Skeletal muscle tissue (tissue), 3 donors: ENCODE measurements at regions not wholly inside any gene's neighbourhood (a gene's known extent, or its start where the extent isn't known, plus 50 kb on each side); places are given as distances from the start of the nearest gene placed in this dataset.

Experiments
- H3K27ac ChIP-seq: one replicate; pipeline ENCODE4 v1.7.0; 2013; ENCODE audit warnings: mild to moderate bottlenecking, low read depth, low read length, inconsistent platforms
- H3K27me3 ChIP-seq, 3 donors: one replicate each; pipeline ENCODE4 v1.7.0; 2013; ENCODE audit warnings: low read length in 3 of 3; ENCODE audit not compliant: control insufficient read depth in 3 of 3, insufficient read depth in 3 of 3
- H3K36me3 ChIP-seq, 3 donors: one replicate each; pipeline ENCODE4 v1.7.0; 2013; ENCODE audit warnings: low read length in 3 of 3; ENCODE audit not compliant: control insufficient read depth in 3 of 3, insufficient read depth in 3 of 3
- H3K4me1 ChIP-seq, 3 donors: one replicate each; pipeline ENCODE4 v1.7.0; 2013; ENCODE audit warnings: low read length in 3 of 3, mild to moderate bottlenecking in 3 of 3; ENCODE audit not compliant: control insufficient read depth in 3 of 3, insufficient read depth in 3 of 3
- H3K4me3 ChIP-seq, 3 donors: one replicate each; pipeline ENCODE4 v1.7.0; 2013; ENCODE audit warnings: low read length in 3 of 3
- H3K9ac ChIP-seq, 3 donors: one replicate each; pipeline ENCODE4 v1.7.0; 2013; ENCODE audit warnings: low read length in 3 of 3, mild to moderate bottlenecking in 3 of 3, moderate library complexity in 2 of 3, low read depth in 1 of 3
- H3K9me3 ChIP-seq, 3 donors: one replicate each; pipeline ENCODE4 v1.7.0; 2013; ENCODE audit warnings: low read length in 3 of 3; ENCODE audit not compliant: control insufficient read depth in 3 of 3
- donor health status: Osteomylitis.

DNA sequence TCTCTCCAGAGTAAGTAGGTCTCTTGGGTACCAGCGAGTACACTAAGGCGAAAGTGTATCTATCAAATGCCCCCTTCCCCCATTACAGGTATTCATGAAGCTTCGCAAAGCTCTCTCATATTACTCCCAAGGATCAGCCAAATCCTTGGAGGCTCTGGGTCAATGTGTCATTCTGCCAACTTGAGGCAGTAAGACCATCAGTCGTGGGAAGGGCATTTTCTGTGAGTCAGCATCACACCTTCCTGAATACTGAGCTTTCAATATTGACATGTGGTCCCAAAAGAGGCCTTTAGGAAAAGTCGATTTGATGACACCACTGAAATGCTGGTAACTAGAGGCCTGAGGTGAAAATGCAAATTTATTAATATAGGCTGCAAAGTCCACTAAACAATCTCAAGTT lies 323.9 kb downstream of the LRIG3 start:
- no peaks in the 10 kb centered on the region for H3K36me3 ChIP-seq
- H3K9ac ChIP-seq, result no peak overlapping the region
- H3K27me3 ChIP-seq, result no peaks in the 10 kb centered on the region
- no peaks in the 10 kb centered on the region for H3K9me3 ChIP-seq
- no peak overlapping the region for H3K27ac ChIP-seq
- no peaks in the 10 kb centered on the region for H3K4me1 ChIP-seq
- no peak overlapping the region for H3K4me3 ChIP-seq

DNA sequence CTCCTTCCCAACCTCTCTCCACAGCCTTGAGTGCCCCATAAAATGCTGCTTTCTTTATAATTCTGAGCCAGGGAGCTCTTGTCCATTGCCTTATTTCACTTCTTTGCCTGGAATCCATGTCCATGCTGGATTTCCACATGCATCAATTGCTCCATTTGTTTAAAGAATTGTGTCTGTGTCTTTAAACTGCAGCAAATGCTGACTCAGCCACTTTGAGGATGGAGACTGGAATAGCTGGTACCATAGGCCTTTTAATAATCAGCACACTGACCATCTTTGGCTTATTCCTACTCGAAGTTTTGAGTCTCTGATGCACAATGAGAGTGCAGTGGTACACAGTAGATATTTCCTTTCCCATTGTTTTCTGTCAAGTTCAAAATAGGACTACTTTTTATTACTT lies 318.8 kb downstream of the LRIG3 start:
- Histone ChIP-seq H3K4me1 (no peaks in the 10 kb centered on the region), H3K9ac (no peak overlapping the region), H3K9me3 (no peaks in the 10 kb centered on the region), H3K4me3 (no peak overlapping the region), H3K27ac (no peak overlapping the region), H3K27me3 (no peaks in the 10 kb centered on the region), H3K36me3 (no peaks in the 10 kb centered on the region)

DNA sequence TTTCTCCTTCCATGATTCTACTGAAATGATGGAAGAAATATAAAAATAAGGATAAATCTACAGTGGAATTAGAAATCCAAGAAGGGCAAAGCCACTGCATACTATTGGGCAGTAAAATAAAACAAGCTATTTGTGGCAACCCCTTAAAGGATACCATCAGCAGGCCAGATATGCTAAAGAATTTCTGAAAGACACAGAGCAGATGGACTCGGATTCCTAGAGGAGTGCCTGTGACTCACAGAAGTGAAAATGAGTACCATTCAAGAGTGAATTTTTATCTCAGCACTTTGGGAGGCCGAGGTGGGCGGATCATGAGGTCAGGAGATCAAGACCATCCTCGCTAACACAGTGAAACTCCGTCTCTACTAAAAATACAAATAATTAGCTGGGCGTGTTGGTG lies 318.1 kb downstream of the LRIG3 start:
- Histone ChIP-seq H3K9ac (no peak overlapping the region), H3K27ac (no peak overlapping the region), H3K36me3 (no peaks in the 10 kb centered on the region), H3K27me3 (no peaks in the 10 kb centered on the region), H3K9me3 (no peaks in the 10 kb centered on the region), H3K4me3 (no peak overlapping the region), H3K4me1 (no peaks in the 10 kb centered on the region)

DNA sequence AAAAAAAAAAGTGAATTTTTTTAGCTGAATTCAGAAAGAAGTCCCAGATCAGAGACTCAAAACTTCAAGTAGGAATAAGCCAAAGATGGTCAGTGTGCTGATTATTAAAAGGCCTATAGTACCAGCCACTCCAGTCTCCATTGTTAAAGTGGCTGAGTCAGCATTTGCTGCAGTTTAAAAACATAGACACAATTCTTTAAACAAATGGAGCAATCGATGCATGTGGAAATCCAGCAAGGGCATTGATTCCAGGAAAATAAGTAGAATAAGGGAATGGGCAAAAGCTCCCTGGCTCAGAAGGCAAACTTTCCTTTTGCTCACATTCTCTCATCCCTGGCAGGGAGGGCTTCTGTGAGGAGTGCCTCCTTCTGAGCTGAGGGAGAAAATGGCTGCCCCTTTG lies 317.6 kb downstream of the LRIG3 start:
- Histone ChIP-seq H3K9me3 (no peaks in the 10 kb centered on the region), H3K4me1 (no peaks in the 10 kb centered on the region), H3K4me3 (no peak overlapping the region), H3K9ac (no peak overlapping the region), H3K27ac (no peak overlapping the region), H3K36me3 (no peaks in the 10 kb centered on the region), H3K27me3 (no peaks in the 10 kb centered on the region)

DNA sequence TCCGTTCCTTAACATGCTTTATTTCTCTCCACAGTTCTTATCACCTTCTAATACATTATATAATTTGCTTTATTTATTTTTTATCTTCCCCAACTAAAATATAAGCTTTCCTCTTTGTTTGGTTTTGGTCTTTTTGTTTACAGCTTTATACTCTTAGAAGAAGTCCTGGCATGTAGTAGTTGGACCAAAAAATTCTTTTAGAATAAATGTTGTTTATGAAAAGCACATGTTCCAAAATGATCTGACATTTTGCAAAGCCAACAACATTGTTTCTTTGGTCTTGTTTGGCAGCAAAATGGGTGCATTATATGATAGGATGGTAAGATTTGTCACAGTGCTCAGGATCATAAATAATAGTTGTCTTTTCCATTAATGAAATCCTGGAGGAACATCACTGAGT lies 312.5 kb downstream of the LRIG3 start:
- H3K9ac ChIP-seq, result no peak overlapping the region

DNA sequence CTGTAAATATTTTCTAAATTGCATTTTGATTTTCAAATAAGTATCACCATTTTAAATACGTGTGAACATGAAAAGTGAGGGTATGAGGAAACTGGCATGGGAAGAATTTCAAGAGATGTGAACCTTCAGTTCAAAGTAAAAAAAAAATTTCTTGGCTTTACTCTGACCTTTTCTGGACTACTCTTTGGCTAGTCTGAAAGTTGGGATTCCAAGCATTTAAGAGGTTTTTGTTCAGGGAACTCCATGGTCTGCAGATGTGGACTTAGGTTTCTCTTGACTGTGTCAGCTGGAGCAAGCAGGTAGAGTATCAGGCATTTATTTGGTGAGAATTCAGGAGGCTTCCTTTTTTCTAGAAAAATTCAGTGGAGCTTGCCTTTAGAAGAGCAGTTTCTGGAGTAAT lies 311.6 kb downstream of the LRIG3 start:
- H3K27me3 ChIP-seq, result no peaks in the 10 kb centered on the region
- no peak overlapping the region for H3K27ac ChIP-seq
- H3K9ac ChIP-seq, result no peak overlapping the region
- H3K4me3 ChIP-seq, result no peak overlapping the region
- H3K4me1 ChIP-seq, result no peaks in the 10 kb centered on the region
- no peaks in the 10 kb centered on the region for H3K36me3 ChIP-seq
- no peaks in the 10 kb centered on the region for H3K9me3 ChIP-seq

More for the DNA sequence above, 312.5 kb downstream of the LRIG3 start:
- Histone ChIP-seq H3K27me3 (no peaks in the 10 kb centered on the region), H3K9me3 (no peaks in the 10 kb centered on the region), H3K4me1 (no peaks in the 10 kb centered on the region), H3K4me3 (no peak overlapping the region), H3K36me3 (no peaks in the 10 kb centered on the region), H3K27ac (no peak overlapping the region)

DNA sequence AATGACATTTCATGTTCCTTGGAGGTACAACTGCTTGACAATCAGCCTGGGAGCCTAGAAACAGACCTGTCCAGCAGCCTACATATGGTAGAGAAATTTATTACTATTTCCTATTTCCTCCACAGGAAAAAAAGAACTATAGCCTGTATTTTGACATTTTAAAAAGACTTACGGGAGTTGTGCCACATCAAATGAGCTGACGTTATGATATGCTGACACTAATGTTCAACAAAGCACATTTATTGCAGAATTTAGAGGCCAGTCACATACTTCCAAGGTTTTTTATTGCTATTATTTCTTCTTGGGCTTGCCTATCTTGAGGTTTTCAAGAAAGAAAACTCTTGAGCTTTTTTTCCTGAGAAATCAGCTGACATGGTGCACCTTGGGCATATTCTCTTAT lies 305.3 kb downstream of the LRIG3 start:
- Histone ChIP-seq H3K9ac (no peak overlapping the region), H3K9me3 (no peaks in the 10 kb centered on the region), H3K4me1 (no peaks in the 10 kb centered on the region), H3K36me3 (no peaks in the 10 kb centered on the region), H3K27ac (no peak overlapping the region), H3K4me3 (no peak overlapping the region), H3K27me3 (no peaks in the 10 kb centered on the region)

DNA sequence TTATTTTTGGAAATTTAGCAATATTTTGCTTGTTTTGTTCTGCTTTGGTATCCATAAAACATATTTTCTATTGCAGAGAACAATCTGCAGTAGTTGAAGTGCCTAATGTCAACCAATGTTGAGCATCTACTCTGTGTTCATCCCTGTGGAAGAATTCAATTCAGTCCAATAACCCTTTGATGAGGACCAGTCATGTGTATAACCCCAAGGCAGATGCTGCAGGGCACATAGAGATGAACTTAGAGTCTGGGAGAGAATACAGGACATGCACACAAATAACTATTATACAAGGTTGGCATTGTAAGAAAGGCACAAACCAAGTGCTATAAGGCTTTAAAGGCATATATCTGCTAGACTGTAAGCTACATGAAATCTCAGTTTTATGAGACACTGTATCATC lies 304.7 kb downstream of the LRIG3 start:
- Histone ChIP-seq H3K9me3 (no peaks in the 10 kb centered on the region), H3K4me3 (no peak overlapping the region)

DNA sequence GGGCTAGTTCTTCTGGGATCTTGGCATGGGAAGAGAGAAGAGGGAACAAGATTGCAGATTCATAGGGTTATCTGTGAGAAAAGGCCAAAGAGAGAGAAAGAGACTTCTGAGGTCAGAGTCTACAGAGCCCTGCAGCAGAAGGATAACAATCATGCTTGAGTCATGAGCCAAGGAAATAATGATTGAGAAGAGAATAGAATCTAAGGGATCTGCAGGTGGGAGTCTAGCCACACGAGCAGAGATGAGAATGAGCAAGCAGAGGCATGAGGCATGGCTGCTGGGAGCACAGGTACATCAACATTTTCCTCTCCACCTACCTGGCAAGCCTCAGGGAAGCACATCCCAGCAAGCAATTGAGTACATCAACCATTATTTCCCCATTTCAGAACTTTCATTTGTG lies 303.7 kb downstream of the LRIG3 start:
- H3K36me3 ChIP-seq, result no peaks in the 10 kb centered on the region
- no peak overlapping the region for H3K9ac ChIP-seq
- no peaks in the 10 kb centered on the region for H3K9me3 ChIP-seq
- H3K27ac ChIP-seq, result no peak overlapping the region
- H3K27me3 ChIP-seq, result no peaks in the 10 kb centered on the region
- no peak overlapping the region for H3K4me3 ChIP-seq
- H3K4me1 ChIP-seq, result no peaks in the 10 kb centered on the region

More for the DNA sequence above, 304.7 kb downstream of the LRIG3 start:
- H3K27ac ChIP-seq, result no peak overlapping the region
- no peaks in the 10 kb centered on the region for H3K4me1 ChIP-seq
- no peak overlapping the region for H3K9ac ChIP-seq
- H3K36me3 ChIP-seq, result no peaks in the 10 kb centered on the region
- H3K27me3 ChIP-seq, result no peaks in the 10 kb centered on the region

DNA sequence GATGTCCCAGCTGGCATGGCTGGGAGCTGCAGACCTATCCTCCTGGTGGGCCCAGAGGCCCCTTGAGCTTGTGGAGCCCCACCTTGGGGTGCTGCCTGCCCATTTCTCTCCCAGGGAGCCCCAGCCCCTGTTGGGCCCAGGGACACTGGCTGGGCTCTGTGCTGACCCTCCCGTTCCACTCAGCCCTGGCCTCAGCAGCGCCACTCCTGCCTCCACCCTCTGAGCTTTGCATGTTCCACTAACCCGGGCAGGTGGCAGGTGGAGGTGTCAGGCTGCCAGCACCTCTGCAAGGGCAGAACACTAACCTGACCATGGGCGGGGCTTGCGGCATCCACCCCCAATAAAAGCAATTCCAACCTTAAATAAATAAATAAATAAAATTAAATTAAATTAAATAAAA lies 299.2 kb downstream of the LRIG3 start:
- no peak overlapping the region for H3K9ac ChIP-seq
- no peaks in the 10 kb centered on the region for H3K4me1 ChIP-seq
- H3K4me3 ChIP-seq, result no peak overlapping the region
- H3K36me3 ChIP-seq, result no peaks in the 10 kb centered on the region
- H3K27ac ChIP-seq, result no peak overlapping the region
- H3K27me3 ChIP-seq, result no peaks in the 10 kb centered on the region
- H3K9me3 ChIP-seq, result no peaks in the 10 kb centered on the region

DNA sequence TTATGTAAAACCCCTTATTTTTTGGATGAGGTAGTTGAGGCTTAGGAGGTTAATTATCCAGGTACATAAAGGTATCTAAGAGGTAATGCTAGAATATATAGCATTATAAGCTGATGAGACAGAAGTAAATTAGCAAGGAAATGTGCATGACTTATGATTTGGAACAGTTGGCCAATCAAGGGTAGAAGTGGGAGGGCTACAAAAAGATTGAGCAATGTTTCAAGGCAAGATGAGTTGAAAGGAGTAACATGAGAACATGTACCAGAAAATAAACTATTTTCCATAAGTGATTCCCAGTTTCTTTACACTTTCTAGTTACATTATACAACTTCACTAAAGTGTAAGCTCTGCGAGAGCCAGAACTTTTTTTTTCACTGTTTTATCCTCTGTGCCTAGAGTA lies 290.9 kb downstream of the LRIG3 start:
- H3K4me3 ChIP-seq, result no peak overlapping the region
- H3K4me1 ChIP-seq, result no peaks in the 10 kb centered on the region
- no peaks in the 10 kb centered on the region for H3K27me3 ChIP-seq
- H3K9me3 ChIP-seq, result peaks cover 0 to 5% (median 4%) of the 10 kb centered on the region in 3 donors
- H3K9ac ChIP-seq, result no peak overlapping the region
- no peaks in the 10 kb centered on the region for H3K36me3 ChIP-seq
- H3K27ac ChIP-seq, result no peak overlapping the region
